HepG2 (cell line): ENCODE measurements at regions not wholly inside any gene's neighbourhood (a gene's known extent, or its start where the extent isn't known, plus 50 kb on each side); places are given as distances from the start of the nearest gene placed in this dataset.
"Not testable (repeated sequence)": the region's sequence is repeated elsewhere in the genome, so short reads cannot be mapped to it uniquely, and the experiment has no call there.

Source experiments
- ATF7 ChIP-seq, 2 experiments: fragments of 450-650 bp in 1 of 2; sonication (generic) in 1 of 2; formaldehyde crosslinking in 1 of 2; IDR thresholded peaks; 2 replicates each; pipeline versions ENCODE4 v1.4.0 to v1.6.1; 2016 to 2020; ENCODE audit warnings: antibody characterized with exemption in 1 of 2, mild to moderate bottlenecking in 1 of 2, missing genetic modification reagents in 1 of 2
- CREM ChIP-seq, 2 experiments: sonication (generic) in 1 of 2; formaldehyde crosslinking in 1 of 2; IDR thresholded peaks; 2 replicates each; pipeline versions ENCODE4 v1.4.0 to v1.6.1; 2016 to 2020; ENCODE audit warnings: antibody characterized with exemption in 1 of 2, mild to moderate bottlenecking in 1 of 2, missing genetic modification reagents in 1 of 2
- EP300 ChIP-seq, 3 experiments: sonication (generic) in 1 of 3; formaldehyde crosslinking in 1 of 3; IDR thresholded peaks; 2 replicates each; pipeline versions ENCODE4 v1.5.1 to v1.6.1; 2011 to 2020; ENCODE audit warnings: low read depth in 2 of 3, low read length in 2 of 3, borderline replicate concordance in 1 of 3, improper control_type of control experiment in 1 of 3, mild to moderate bottlenecking in 1 of 3, missing genetic modification reagents in 1 of 3, moderate library complexity in 1 of 3
- KLF15 ChIP-seq: sonication (generic); formaldehyde crosslinking; IDR thresholded peaks from 2 replicates; pipeline ENCODE4 v1.8.1; 2023; ENCODE audit warnings: borderline replicate concordance, mild to moderate bottlenecking, inconsistent platforms, missing genetic modification reagents, mixed read lengths
- KLF6 ChIP-seq: IDR thresholded peaks from 2 replicates; pipeline ENCODE4 v1.8.0; 2016; ENCODE audit warnings: missing biosample characterization, missing genetic modification reagents
- KMT2A ChIP-seq: sonication (generic); formaldehyde crosslinking; IDR thresholded peaks from 2 replicates; pipeline ENCODE4 v1.4.0; 2020; ENCODE audit warnings: missing genetic modification reagents
- MED13 ChIP-seq: sonication (generic); formaldehyde crosslinking; IDR thresholded peaks from 2 replicates; pipeline ENCODE4 v1.5.0; 2020; ENCODE audit warnings: missing genetic modification reagents
- RORA ChIP-seq: sonication (generic); formaldehyde crosslinking; IDR thresholded peaks from 2 replicates; pipeline ENCODE4 v1.5.0; 2020; ENCODE audit warnings: mild to moderate bottlenecking, missing genetic modification reagents, moderate library complexity
- SNAI1 ChIP-seq: sonication (generic); formaldehyde crosslinking; IDR thresholded peaks from 2 replicates; pipeline ENCODE4 v1.5.0; 2020; ENCODE audit warnings: mild to moderate bottlenecking, missing genetic modification reagents, borderline replicate concordance
- SOX5 ChIP-seq: IDR thresholded peaks from 2 replicates; pipeline ENCODE4 v1.6.1; 2016; ENCODE audit warnings: borderline replicate concordance
- SPEN ChIP-seq: sonication (generic); formaldehyde crosslinking; IDR thresholded peaks from 2 replicates; pipeline ENCODE4 v1.5.1; 2020; ENCODE audit warnings: low read depth, mild to moderate bottlenecking, missing genetic modification reagents
- ZBTB20 ChIP-seq: sonication (generic); formaldehyde crosslinking; IDR thresholded peaks from 2 replicates; pipeline ENCODE4 v1.8.1; 2023; ENCODE audit warnings: missing genetic modification reagents, low read depth, mild to moderate bottlenecking, borderline replicate concordance
- ZNF232 ChIP-seq: sonication (generic); formaldehyde crosslinking; IDR thresholded peaks from 2 replicates; pipeline ENCODE4 v1.4.0; 2020; ENCODE audit warnings: missing genetic modification reagents, borderline replicate concordance
- ZNF331 ChIP-seq: sonication (generic); formaldehyde crosslinking; IDR thresholded peaks from 2 replicates; pipeline ENCODE4 v1.4.0; 2020; ENCODE audit warnings: missing genetic modification reagents
- ZNF746 ChIP-seq: sonication (generic); formaldehyde crosslinking; IDR thresholded peaks from 2 replicates; pipeline ENCODE4 v1.8.0; 2022; ENCODE audit warnings: mild to moderate bottlenecking, missing genetic modification reagents
- ZNF788 ChIP-seq: sonication (generic); formaldehyde crosslinking; IDR thresholded peaks from 2 replicates; pipeline ENCODE4 v1.5.0; 2020; ENCODE audit warnings: mild to moderate bottlenecking, missing genetic modification reagents, borderline replicate concordance
- TF ChIP-seq, protein P1 (sequence below): sonication (generic); formaldehyde crosslinking; IDR thresholded peaks from 2 replicates; pipeline ENCODE4 v1.5.0; 2020; ENCODE audit warnings: mild to moderate bottlenecking, missing genetic modification reagents, borderline replicate concordance
- TF ChIP-seq, protein P2 (sequence below): sonication (generic); formaldehyde crosslinking; conservative IDR thresholded peaks from 2 replicates; pipeline ENCODE4 v1.4.0; 2020; ENCODE audit warnings: mild to moderate bottlenecking, missing genetic modification reagents, moderate library complexity

DNA sequence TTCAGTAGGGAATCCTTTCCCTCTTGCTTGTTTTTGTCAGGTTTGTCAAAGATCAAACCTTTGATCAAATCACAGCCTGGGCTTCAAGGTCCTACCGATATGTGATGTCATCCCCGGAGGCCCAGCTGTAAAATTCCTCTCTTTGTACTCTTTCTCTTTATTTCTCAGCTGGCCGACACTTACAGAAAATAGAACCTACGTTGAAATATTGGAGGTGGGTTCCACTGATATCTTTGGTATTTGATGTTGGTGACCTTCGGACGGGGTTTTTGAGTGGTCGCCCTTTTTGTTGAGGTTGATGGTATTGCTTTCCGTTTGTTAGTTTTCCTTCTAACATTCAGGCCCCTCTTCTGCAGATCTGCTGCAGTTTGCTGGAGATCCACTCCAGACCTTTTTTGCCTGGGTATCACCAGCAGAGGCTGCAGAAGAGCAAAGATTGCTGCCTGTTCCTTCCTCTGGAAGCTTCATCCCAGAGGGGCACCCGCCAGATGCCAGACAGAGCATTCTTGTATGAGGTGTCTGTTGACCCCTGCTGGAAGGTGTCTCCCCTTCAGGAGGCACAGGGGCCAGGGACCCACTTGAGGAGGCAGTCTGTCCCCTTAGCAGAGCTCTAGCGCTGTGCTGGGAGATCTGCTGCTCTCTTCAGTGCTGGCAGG is 316.3 kb downstream of the MAN2A1 start (continued):
- TF ChIP-seq SOX5 (CRISPR knock-in tag) (peak; percentile 17; the same call in 1 of the 2 replicates), RORA (CRISPR knock-in tag) (peak; percentile 50; the same call in 1 of the 2 replicates), ZNF232 (CRISPR knock-in tag) (peak; percentile 72; the same call in 1 of the 2 replicates), KLF6 (CRISPR knock-in tag) (peak; percentile 27; the same call in 1 of the 2 replicates), CREM (IDR thresholded peaks at IDR 0.05) (peak; percentile 63), ZNF746 (CRISPR knock-in tag) (0 out of 2 replicates have a peak, but pooled peaks have one; percentile 27), KMT2A (CRISPR knock-in tag) (peak; percentile 21; the same call in 1 of the 2 replicates), ZBTB20 (CRISPR knock-in tag) (0 out of 2 replicates have a peak, but pooled peaks have one; percentile 37), SPEN (CRISPR knock-in tag) (0 out of 2 replicates have a peak, but pooled peaks have one; percentile 41), KLF15 (CRISPR knock-in tag) (0 out of 2 replicates have a peak, but pooled peaks have one; percentile 10), ZNF331 (CRISPR knock-in tag) (peak; percentile 10; the same call in 1 of the 2 replicates), SNAI1 (CRISPR knock-in tag) (0 out of 2 replicates have a peak, but pooled peaks have one; percentile 56), EP300 (IDR thresholded peaks at IDR 0.05; ENCODE audit: low read depth in 2 of 2, low read length in 2 of 2) (peak in 1 of 2 experiments; percentile 73; a peak in 2 of 4 replicates), MED13 (0 out of 2 replicates have a peak, but pooled peaks have one; percentile 22), ZNF788 (CRISPR knock-in tag) (peak; percentile 51; the same call in 1 of the 2 replicates), ATF7 (IDR thresholded peaks at IDR 0.05) (peak; percentile 64)
- TF ChIP-seq CREM (CRISPR knock-in tag; IDR thresholded peaks at IDR 0.05); EP300 (CRISPR knock-in tag; IDR thresholded peaks at IDR 0.05; ENCODE audit: borderline replicate concordance); ATF7 (CRISPR knock-in tag; IDR thresholded peaks at IDR 0.05): not testable (repeated sequence)
- TF ChIP-seq, protein P1, sequence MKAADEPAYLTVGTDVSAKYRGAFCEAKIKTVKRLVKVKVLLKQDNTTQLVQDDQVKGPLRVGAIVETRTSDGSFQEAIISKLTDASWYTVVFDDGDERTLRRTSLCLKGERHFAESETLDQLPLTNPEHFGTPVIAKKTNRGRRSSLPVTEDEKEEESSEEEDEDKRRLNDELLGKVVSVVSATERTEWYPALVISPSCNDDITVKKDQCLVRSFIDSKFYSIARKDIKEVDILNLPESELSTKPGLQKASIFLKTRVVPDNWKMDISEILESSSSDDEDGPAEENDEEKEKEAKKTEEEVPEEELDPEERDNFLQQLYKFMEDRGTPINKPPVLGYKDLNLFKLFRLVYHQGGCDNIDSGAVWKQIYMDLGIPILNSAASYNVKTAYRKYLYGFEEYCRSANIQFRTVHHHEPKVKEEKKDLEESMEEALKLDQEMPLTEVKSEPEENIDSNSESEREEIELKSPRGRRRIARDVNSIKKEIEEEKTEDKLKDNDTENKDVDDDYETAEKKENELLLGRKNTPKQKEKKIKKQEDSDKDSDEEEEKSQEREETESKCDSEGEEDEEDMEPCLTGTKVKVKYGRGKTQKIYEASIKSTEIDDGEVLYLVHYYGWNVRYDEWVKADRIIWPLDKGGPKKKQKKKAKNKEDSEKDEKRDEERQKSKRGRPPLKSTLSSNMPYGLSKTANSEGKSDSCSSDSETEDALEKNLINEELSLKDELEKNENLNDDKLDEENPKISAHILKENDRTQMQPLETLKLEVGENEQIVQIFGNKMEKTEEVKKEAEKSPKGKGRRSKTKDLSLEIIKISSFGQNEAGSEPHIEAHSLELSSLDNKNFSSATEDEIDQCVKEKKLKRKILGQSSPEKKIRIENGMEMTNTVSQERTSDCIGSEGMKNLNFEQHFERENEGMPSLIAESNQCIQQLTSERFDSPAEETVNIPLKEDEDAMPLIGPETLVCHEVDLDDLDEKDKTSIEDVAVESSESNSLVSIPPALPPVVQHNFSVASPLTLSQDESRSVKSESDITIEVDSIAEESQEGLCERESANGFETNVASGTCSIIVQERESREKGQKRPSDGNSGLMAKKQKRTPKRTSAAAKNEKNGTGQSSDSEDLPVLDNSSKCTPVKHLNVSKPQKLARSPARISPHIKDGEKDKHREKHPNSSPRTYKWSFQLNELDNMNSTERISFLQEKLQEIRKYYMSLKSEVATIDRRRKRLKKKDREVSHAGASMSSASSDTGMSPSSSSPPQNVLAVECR (CRISPR knock-in tag) = peak; percentile 33; the same call in 1 of the 2 replicates
- TF ChIP-seq, protein P2, sequence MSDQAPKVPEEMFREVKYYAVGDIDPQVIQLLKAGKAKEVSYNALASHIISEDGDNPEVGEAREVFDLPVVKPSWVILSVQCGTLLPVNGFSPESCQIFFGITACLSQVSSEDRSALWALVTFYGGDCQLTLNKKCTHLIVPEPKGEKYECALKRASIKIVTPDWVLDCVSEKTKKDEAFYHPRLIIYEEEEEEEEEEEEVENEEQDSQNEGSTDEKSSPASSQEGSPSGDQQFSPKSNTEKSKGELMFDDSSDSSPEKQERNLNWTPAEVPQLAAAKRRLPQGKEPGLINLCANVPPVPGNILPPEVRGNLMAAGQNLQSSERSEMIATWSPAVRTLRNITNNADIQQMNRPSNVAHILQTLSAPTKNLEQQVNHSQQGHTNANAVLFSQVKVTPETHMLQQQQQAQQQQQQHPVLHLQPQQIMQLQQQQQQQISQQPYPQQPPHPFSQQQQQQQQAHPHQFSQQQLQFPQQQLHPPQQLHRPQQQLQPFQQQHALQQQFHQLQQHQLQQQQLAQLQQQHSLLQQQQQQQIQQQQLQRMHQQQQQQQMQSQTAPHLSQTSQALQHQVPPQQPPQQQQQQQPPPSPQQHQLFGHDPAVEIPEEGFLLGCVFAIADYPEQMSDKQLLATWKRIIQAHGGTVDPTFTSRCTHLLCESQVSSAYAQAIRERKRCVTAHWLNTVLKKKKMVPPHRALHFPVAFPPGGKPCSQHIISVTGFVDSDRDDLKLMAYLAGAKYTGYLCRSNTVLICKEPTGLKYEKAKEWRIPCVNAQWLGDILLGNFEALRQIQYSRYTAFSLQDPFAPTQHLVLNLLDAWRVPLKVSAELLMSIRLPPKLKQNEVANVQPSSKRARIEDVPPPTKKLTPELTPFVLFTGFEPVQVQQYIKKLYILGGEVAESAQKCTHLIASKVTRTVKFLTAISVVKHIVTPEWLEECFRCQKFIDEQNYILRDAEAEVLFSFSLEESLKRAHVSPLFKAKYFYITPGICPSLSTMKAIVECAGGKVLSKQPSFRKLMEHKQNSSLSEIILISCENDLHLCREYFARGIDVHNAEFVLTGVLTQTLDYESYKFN (CRISPR knock-in tag) = peak; percentile 89
